KBM-7 (cell line): ENCODE measurements at regions not wholly inside any gene's neighbourhood (a gene's known extent, or its start where the extent isn't known, plus 50 kb on each side); places are given as distances from the start of the nearest gene placed in this dataset.

ENCODE experiments used
- DNase-seq: peaks from one replicate; pipeline ENCODE4 v3.0.0-alpha.2; 2015
- in situ Hi-C: fragments of 300-500 bp; cut with MboI; formaldehyde crosslinking; loops from 2 replicates; pipeline ENCODE4 v1.14.3; 2020; ENCODE audit warnings: low sequenced_read_pairs, low pct_unique_long_range_greater_than_20kb, mixed read lengths

GRCh38 chr4:156607478-156607857, 364.1 kb downstream of the PDGFC start:
- DNase-seq, result no peak
- in situ Hi-C loops, result no loop called here

GRCh38 chr4:156606554-156607477, 364.8 kb downstream of the PDGFC start:
- in situ Hi-C loops, result no loop called here
- no peak for DNase-seq

GRCh38 chr4:156598138-156598681, 373.4 kb downstream of the PDGFC start:
- in situ Hi-C loops, result no loop called here
- no peak for DNase-seq

GRCh38 chr4:156596706-156597329, 374.8 kb downstream of the PDGFC start:
- in situ Hi-C loops, result no loop called here
- no peak for DNase-seq

- DNase-seq, result no peak
- in situ Hi-C loops, result no loop called here
These were observed 375.6 kb downstream of the PDGFC start for GRCh38 chr4:156596026-156596425.

GRCh38 chr4:156595041-156595440, 376.6 kb downstream of the PDGFC start:
- in situ Hi-C loops, result no loop called here
- DNase-seq, result no peak

GRCh38 chr4:156594624-156595023, 377.0 kb downstream of the PDGFC start:
- peak; percentile 80 for DNase-seq

GRCh38 chr4:156593464-156593863, 378.1 kb downstream of the PDGFC start:
- in situ Hi-C loops, result no loop called here
- DNase-seq, result no peak

More at GRCh38 chr4:156594624-156595023, 377.0 kb downstream of the PDGFC start:
- in situ Hi-C loops, result no loop called here

- no peak for DNase-seq
- in situ Hi-C loops, result no loop called here
These were observed 379.9 kb downstream of the PDGFC start for GRCh38 chr4:156591679-156592078.

GRCh38 chr4:156584100-156584499, 387.5 kb downstream of the PDGFC start:
- DNase-seq, result peak; percentile 30
- in situ Hi-C loops, result no loop called here

GRCh38 chr4:156583265-156583664, 388.3 kb downstream of the PDGFC start:
- in situ Hi-C loops, result no loop called here
- DNase-seq, result no peak

- peak; percentile 26 for DNase-seq
- in situ Hi-C loops, result no loop called here
These were observed 390.1 kb downstream of the PDGFC start for GRCh38 chr4:156581282-156582063.

GRCh38 chr4:156578713-156579112, 392.9 kb downstream of the PDGFC start:
- in situ Hi-C loops, result no loop called here
- DNase-seq, result no peak

GRCh38 chr4:156578005-156578404, 393.6 kb downstream of the PDGFC start:
- in situ Hi-C loops, result no loop called here
- peak; percentile 33 for DNase-seq

- in situ Hi-C loops, result no loop called here
- no peak for DNase-seq
These were observed 394.7 kb downstream of the PDGFC start for GRCh38 chr4:156576946-156577345.

- DNase-seq, result peak; percentile 46
- in situ Hi-C loops, result no loop called here
These were observed 396.0 kb downstream of the PDGFC start for GRCh38 chr4:156575430-156576073.

GRCh38 chr4:156571146-156571545, 400.5 kb downstream of the PDGFC start:
- no peak for DNase-seq
- in situ Hi-C loops, result no loop called here

GRCh38 chr4:156569535-156569934, 402.1 kb downstream of the PDGFC start:
- DNase-seq, result no peak
- in situ Hi-C loops, result no loop called here

- in situ Hi-C loops, result no loop called here
- DNase-seq, result no peak
These were observed 403.1 kb downstream of the PDGFC start for GRCh38 chr4:156568484-156568883.
